WTC11 (cell line): ENCODE measurements at regions not wholly inside any gene's neighbourhood (a gene's known extent, or its start where the extent isn't known, plus 50 kb on each side); places are given as distances from the start of the nearest gene placed in this dataset.

Experiments used
- ATAC-seq: fragments of 200-7000 bp; cut with Tn5 transposase; 2 replicates; pipeline ENCODE4 v1.10.0; 2021; ENCODE audit warnings: mild to moderate bottlenecking, moderate library complexity
- CTCF ChIA-PET: fragments of 300-600 bp; sonication (Branson Sonifier 250); formaldehyde crosslinking; loops from one replicate; lab custom pipeline; 2021; ENCODE audit warnings: antibody characterized with exemption; lab: Charles Lee
- POLR2A ChIA-PET: fragments of 350-600 bp; sonication (Branson Sonifier 250); formaldehyde crosslinking; loops from one replicate; lab custom pipeline; 2021; ENCODE audit warnings: antibody characterized with exemption; lab: Charles Lee
- DNase-seq: peaks from one replicate; pipeline ENCODE4 v3.0.0; 2021; ENCODE audit warnings: low spot score
- H3K27ac Mint-ChIP-seq: 2 replicates; pipeline ENCODE4 v1.8.0; 2021; ENCODE audit warnings: mixed read lengths
- H3K27me3 Mint-ChIP-seq: 2 replicates; pipeline ENCODE4 v1.8.0; 2021; ENCODE audit warnings: low read depth, mild to moderate bottlenecking, moderate library complexity, mixed read lengths
- H3K36me3 Mint-ChIP-seq: 2 replicates; pipeline ENCODE4 v1.8.0; 2021; ENCODE audit warnings: mixed read lengths
- H3K4me1 Mint-ChIP-seq: 2 replicates; pipeline ENCODE4 v1.8.0; 2022; ENCODE audit warnings: mixed read lengths
- H3K4me3 Mint-ChIP-seq: 2 replicates; pipeline ENCODE4 v1.8.0; 2021; ENCODE audit warnings: mild to moderate bottlenecking, moderate library complexity, mixed read lengths
- H3K9me3 Mint-ChIP-seq: 2 replicates; pipeline ENCODE4 v1.8.0; 2021; ENCODE audit warnings: mixed read lengths
- GABPB1 ChIP-seq: sonication (generic); formaldehyde crosslinking; IDR thresholded peaks from 2 replicates; pipeline ENCODE4 v1.8.1; 2023; ENCODE audit warnings: mild to moderate bottlenecking, missing genetic modification reagents
- GTF2I ChIP-seq: fragments of 250-450 bp; sonication (Bioruptor Pico); conservative IDR thresholded peaks from 2 replicates; pipeline ENCODE4 v1.4.0; 2021; ENCODE audit warnings: mild to moderate bottlenecking
- JAZF1 ChIP-seq: fragments of 250-450 bp; sonication (Bioruptor Pico); IDR thresholded peaks from 2 replicates; pipeline ENCODE4 v1.9.0; 2021; ENCODE audit warnings: moderate library complexity, mild to moderate bottlenecking, inconsistent platforms
- NFE2L1 ChIP-seq: sonication (generic); formaldehyde crosslinking; IDR thresholded peaks from 2 replicates; pipeline ENCODE4 v1.8.1; 2023; ENCODE audit warnings: missing genetic modification reagents
- NR2C2 ChIP-seq: sonication (generic); formaldehyde crosslinking; IDR thresholded peaks from 2 replicates; pipeline ENCODE4 v1.8.0; 2022; ENCODE audit warnings: mild to moderate bottlenecking, missing genetic modification reagents
- SMAD3 ChIP-seq: sonication (generic); formaldehyde crosslinking; IDR thresholded peaks from 2 replicates; pipeline ENCODE4 v1.8.0; 2022; ENCODE audit warnings: missing genetic modification reagents, mild to moderate bottlenecking, borderline replicate concordance
- SMAD4 ChIP-seq: sonication (generic); formaldehyde crosslinking; IDR thresholded peaks from 2 replicates; pipeline ENCODE4 v1.8.0; 2022; ENCODE audit warnings: mild to moderate bottlenecking, missing genetic modification reagents
- SP1 ChIP-seq: sonication (generic); formaldehyde crosslinking; conservative IDR thresholded peaks from 2 replicates; pipeline ENCODE4 v1.8.1; 2022; ENCODE audit warnings: missing genetic modification reagents
- TCF7 ChIP-seq: sonication (generic); formaldehyde crosslinking; IDR thresholded peaks from 2 replicates; pipeline ENCODE4 v1.8.0; 2022; ENCODE audit warnings: mild to moderate bottlenecking, low read depth, missing genetic modification reagents, moderate library complexity
- TEAD4 ChIP-seq: sonication (generic); formaldehyde crosslinking; IDR thresholded peaks from 2 replicates; pipeline ENCODE4 v1.8.0; 2022; ENCODE audit warnings: mild to moderate bottlenecking, missing genetic modification reagents
- TF ChIP-seq, protein P1 (sequence below): sonication (generic); formaldehyde crosslinking; IDR thresholded peaks from 2 replicates; pipeline ENCODE4 v1.8.1; 2023; ENCODE audit warnings: mild to moderate bottlenecking, missing genetic modification reagents, borderline replicate concordance
- TF ChIP-seq, protein P2 (sequence below): sonication (generic); formaldehyde crosslinking; IDR thresholded peaks from 2 replicates; pipeline ENCODE4 v1.8.1; 2023; ENCODE audit warnings: mild to moderate bottlenecking, moderate library complexity, missing genetic modification reagents
- TF ChIP-seq, protein P3 (sequence below): fragments of 200-600 bp; IDR thresholded peaks from 2 replicates; pipeline ENCODE4 v1.8.0; 2022; ENCODE audit warnings: antibody characterized with exemption
- TF ChIP-seq, protein P4 (sequence below): sonication (generic); formaldehyde crosslinking; IDR thresholded peaks from 2 replicates; pipeline ENCODE4 v1.8.0; 2023; ENCODE audit warnings: missing genetic modification reagents
- TF ChIP-seq, protein P5 (sequence below): sonication (generic); formaldehyde crosslinking; IDR thresholded peaks from 2 replicates; pipeline ENCODE4 v1.8.1; 2022; ENCODE audit warnings: missing genetic modification reagents, borderline replicate concordance
- TF ChIP-seq, protein P6 (sequence below): sonication (generic); formaldehyde crosslinking; IDR thresholded peaks from 2 replicates; pipeline ENCODE4 v1.8.1; 2022; ENCODE audit warnings: mild to moderate bottlenecking, moderate library complexity, missing genetic modification reagents
- TF ChIP-seq, protein P7 (sequence below): sonication (generic); formaldehyde crosslinking; IDR thresholded peaks from 2 replicates; pipeline ENCODE4 v1.8.0; 2022; ENCODE audit warnings: mild to moderate bottlenecking, missing genetic modification reagents
- TF ChIP-seq, protein P8 (sequence below): sonication (generic); formaldehyde crosslinking; IDR thresholded peaks from 2 replicates; pipeline ENCODE4 v1.8.0; 2022; ENCODE audit warnings: mild to moderate bottlenecking, missing genetic modification reagents

DNA sequence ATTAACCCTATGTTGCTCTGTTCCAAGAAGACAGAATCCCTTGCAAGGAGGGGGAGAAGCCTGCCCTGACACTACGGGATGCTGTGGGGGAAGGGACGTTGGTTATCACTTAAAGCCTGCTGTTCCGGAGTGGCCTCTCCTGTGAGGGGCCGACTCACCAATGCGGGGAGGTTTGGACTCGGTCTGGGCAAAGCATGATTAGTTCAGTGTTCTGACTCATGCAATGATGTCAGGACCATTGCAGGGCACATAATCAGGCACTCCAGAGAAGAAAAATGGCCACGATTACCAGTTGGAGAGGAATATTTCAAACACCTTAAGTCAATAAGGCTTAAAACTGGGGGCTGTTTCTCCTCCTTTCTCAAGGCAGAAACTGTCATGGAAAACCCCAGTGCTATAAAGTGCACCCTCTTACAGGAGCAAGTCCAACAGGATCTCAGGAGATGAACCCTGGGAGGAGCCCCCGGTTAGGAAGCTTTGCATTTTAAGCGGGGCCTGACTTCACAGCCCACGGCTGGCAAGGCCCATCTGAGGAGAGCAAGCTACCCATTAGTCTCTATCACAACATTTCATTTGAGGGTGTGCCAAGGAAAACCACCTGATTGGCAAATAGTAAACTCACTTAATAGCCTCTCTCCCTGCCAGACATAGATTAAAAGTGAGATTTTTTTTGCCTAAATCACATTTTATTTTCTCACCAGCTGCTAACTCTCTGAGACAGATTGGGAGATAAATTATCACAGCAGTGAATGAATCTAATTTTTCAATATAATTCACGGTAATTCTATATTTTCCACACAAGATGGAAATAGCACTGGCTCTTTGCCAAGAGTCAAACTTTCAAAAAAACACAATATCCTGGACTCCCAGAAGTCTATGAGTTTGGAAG, 202.5 kb downstream of the C1orf94 start (continued):
- TF ChIP-seq, protein P1, sequence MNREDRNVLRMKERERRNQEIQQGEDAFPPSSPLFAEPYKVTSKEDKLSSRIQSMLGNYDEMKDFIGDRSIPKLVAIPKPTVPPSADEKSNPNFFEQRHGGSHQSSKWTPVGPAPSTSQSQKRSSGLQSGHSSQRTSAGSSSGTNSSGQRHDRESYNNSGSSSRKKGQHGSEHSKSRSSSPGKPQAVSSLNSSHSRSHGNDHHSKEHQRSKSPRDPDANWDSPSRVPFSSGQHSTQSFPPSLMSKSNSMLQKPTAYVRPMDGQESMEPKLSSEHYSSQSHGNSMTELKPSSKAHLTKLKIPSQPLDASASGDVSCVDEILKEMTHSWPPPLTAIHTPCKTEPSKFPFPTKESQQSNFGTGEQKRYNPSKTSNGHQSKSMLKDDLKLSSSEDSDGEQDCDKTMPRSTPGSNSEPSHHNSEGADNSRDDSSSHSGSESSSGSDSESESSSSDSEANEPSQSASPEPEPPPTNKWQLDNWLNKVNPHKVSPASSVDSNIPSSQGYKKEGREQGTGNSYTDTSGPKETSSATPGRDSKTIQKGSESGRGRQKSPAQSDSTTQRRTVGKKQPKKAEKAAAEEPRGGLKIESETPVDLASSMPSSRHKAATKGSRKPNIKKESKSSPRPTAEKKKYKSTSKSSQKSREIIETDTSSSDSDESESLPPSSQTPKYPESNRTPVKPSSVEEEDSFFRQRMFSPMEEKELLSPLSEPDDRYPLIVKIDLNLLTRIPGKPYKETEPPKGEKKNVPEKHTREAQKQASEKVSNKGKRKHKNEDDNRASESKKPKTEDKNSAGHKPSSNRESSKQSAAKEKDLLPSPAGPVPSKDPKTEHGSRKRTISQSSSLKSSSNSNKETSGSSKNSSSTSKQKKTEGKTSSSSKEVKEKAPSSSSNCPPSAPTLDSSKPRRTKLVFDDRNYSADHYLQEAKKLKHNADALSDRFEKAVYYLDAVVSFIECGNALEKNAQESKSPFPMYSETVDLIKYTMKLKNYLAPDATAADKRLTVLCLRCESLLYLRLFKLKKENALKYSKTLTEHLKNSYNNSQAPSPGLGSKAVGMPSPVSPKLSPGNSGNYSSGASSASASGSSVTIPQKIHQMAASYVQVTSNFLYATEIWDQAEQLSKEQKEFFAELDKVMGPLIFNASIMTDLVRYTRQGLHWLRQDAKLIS (CRISPR knock-in tag) = no peak
- TF ChIP-seq SMAD3 (CRISPR knock-in tag) (no peak), TCF7 (no peak)

DNA sequence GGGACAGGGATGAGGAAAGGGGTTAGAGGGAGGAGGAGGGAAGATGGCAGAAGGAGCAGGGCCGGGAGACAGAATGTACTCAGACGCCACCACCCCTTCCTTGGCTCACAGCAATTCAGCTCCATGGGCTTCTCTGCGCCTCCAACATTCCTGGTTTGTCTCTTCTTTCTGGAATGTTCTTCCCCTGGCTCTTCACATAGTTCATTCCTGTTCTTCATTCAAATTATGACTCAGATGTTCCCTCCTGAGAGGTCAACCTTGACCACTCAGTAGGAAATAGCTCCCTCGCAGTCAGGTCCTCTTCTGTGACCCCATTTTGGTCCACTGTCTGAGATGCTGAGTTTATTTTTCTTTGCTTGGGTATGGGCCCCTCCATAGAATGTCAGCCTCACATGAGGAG, 203.2 kb downstream of the C1orf94 start:
- DNase-seq = no peak
- POLR2A ChIA-PET = no interaction called here
- Mint-ChIP-seq H3K4me1 (peaks cover 3% of the 10 kb centered on the region; the same call in 1 of the 2 replicates), H3K36me3 (peaks cover 5% of the 10 kb centered on the region; the same call in 1 of the 2 replicates), H3K4me3 (no peak overlapping the region), H3K27ac (no peak overlapping the region), H3K9me3 (peaks cover 10% of the 10 kb centered on the region), H3K27me3 (peaks cover 22% of the 10 kb centered on the region)
- ATAC-seq = no peak
- CTCF ChIA-PET = no interaction called here
- TF ChIP-seq, protein P1 (CRISPR knock-in tag) = no peak
- TF ChIP-seq GABPB1 (CRISPR knock-in tag) (no peak), SMAD4 (CRISPR knock-in tag) (no peak), TEAD4 (no peak), JAZF1 (no peak), GTF2I (CRISPR knock-in tag) (no peak), NFE2L1 (CRISPR knock-in tag) (no peak), SP1 (CRISPR knock-in tag) (no peak), NR2C2 (no peak)
- TF ChIP-seq, protein P2, sequence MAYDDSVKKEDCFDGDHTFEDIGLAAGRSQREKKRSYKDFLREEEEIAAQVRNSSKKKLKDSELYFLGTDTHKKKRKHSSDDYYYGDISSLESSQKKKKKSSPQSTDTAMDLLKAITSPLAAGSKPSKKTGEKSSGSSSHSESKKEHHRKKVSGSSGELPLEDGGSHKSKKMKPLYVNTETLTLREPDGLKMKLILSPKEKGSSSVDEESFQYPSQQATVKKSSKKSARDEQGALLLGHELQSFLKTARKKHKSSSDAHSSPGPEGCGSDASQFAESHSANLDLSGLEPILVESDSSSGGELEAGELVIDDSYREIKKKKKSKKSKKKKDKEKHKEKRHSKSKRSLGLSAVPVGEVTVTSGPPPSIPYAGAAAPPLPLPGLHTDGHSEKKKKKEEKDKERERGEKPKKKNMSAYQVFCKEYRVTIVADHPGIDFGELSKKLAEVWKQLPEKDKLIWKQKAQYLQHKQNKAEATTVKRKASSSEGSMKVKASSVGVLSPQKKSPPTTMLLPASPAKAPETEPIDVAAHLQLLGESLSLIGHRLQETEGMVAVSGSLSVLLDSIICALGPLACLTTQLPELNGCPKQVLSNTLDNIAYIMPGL = no peak
- TF ChIP-seq, protein P3, sequence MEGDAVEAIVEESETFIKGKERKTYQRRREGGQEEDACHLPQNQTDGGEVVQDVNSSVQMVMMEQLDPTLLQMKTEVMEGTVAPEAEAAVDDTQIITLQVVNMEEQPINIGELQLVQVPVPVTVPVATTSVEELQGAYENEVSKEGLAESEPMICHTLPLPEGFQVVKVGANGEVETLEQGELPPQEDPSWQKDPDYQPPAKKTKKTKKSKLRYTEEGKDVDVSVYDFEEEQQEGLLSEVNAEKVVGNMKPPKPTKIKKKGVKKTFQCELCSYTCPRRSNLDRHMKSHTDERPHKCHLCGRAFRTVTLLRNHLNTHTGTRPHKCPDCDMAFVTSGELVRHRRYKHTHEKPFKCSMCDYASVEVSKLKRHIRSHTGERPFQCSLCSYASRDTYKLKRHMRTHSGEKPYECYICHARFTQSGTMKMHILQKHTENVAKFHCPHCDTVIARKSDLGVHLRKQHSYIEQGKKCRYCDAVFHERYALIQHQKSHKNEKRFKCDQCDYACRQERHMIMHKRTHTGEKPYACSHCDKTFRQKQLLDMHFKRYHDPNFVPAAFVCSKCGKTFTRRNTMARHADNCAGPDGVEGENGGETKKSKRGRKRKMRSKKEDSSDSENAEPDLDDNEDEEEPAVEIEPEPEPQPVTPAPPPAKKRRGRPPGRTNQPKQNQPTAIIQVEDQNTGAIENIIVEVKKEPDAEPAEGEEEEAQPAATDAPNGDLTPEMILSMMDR = no peak
- TF ChIP-seq, protein P4, sequence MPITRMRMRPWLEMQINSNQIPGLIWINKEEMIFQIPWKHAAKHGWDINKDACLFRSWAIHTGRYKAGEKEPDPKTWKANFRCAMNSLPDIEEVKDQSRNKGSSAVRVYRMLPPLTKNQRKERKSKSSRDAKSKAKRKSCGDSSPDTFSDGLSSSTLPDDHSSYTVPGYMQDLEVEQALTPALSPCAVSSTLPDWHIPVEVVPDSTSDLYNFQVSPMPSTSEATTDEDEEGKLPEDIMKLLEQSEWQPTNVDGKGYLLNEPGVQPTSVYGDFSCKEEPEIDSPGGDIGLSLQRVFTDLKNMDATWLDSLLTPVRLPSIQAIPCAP = no peak
- TF ChIP-seq, protein P5, sequence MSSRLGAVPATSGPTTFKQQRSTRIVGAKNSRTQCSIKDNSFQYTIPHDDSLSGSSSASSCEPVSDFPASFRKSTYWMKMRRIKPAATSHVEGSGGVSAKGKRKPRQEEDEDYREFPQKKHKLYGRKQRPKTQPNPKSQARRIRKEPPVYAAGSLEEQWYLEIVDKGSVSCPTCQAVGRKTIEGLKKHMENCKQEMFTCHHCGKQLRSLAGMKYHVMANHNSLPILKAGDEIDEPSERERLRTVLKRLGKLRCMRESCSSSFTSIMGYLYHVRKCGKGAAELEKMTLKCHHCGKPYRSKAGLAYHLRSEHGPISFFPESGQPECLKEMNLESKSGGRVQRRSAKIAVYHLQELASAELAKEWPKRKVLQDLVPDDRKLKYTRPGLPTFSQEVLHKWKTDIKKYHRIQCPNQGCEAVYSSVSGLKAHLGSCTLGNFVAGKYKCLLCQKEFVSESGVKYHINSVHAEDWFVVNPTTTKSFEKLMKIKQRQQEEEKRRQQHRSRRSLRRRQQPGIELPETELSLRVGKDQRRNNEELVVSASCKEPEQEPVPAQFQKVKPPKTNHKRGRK = no peak
- TF ChIP-seq, protein P6, sequence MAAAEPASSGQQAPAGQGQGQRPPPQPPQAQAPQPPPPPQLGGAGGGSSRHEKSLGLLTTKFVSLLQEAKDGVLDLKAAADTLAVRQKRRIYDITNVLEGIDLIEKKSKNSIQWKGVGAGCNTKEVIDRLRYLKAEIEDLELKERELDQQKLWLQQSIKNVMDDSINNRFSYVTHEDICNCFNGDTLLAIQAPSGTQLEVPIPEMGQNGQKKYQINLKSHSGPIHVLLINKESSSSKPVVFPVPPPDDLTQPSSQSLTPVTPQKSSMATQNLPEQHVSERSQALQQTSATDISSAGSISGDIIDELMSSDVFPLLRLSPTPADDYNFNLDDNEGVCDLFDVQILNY (CRISPR knock-in tag) = no peak
- TF ChIP-seq, protein P7, sequence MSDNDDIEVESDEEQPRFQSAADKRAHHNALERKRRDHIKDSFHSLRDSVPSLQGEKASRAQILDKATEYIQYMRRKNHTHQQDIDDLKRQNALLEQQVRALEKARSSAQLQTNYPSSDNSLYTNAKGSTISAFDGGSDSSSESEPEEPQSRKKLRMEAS = no peak
- TF ChIP-seq, protein P8, sequence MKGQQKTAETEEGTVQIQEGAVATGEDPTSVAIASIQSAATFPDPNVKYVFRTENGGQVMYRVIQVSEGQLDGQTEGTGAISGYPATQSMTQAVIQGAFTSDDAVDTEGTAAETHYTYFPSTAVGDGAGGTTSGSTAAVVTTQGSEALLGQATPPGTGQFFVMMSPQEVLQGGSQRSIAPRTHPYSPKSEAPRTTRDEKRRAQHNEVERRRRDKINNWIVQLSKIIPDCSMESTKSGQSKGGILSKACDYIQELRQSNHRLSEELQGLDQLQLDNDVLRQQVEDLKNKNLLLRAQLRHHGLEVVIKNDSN (CRISPR knock-in tag) = no peak
